22Rv1 (cell line): ENCODE measurements at regions not wholly inside any gene's neighbourhood (a gene's known extent, or its start where the extent isn't known, plus 50 kb on each side); places are given as distances from the start of the nearest gene placed in this dataset.

Source experiments
- H3K27ac ChIP-seq: fragments of 450-650 bp; 2 replicates; pipeline ENCODE4 v1.5.1; 2017
- ZFX ChIP-seq: fragments of 450-650 bp; IDR thresholded peaks from 2 replicates; pipeline ENCODE4 v1.6.1; 2017; ENCODE audit warnings: antibody characterized with exemption, borderline replicate concordance
- TF ChIP-seq, protein P1 (sequence below): fragments of 450-650 bp; IDR thresholded peaks from 2 replicates; pipeline ENCODE4 v1.5.1; 2017; ENCODE audit warnings: mild to moderate bottlenecking

DNA sequence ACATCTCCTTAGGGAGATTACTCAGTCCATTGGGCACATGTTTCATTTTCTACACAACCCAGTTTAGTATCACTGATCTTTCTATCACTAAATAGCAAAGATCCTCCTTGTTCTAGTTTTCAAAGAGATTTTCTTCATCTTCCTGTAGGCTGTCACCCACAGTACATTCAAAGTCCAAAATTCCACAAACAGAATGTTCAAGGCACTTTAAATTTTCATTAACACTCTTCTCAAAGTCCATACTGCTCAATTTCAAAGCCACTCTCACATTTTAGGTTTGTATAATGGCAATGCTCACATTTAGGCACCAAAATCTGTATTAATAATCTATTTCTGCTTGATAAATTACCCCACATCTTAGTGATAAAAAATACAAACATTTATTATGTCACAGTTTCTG is 152.8 kb downstream of the FSIP2 start:
- H3K27ac ChIP-seq: no peak overlapping the region
- no peak for TF ChIP-seq ZFX
- TF ChIP-seq, protein P1, sequence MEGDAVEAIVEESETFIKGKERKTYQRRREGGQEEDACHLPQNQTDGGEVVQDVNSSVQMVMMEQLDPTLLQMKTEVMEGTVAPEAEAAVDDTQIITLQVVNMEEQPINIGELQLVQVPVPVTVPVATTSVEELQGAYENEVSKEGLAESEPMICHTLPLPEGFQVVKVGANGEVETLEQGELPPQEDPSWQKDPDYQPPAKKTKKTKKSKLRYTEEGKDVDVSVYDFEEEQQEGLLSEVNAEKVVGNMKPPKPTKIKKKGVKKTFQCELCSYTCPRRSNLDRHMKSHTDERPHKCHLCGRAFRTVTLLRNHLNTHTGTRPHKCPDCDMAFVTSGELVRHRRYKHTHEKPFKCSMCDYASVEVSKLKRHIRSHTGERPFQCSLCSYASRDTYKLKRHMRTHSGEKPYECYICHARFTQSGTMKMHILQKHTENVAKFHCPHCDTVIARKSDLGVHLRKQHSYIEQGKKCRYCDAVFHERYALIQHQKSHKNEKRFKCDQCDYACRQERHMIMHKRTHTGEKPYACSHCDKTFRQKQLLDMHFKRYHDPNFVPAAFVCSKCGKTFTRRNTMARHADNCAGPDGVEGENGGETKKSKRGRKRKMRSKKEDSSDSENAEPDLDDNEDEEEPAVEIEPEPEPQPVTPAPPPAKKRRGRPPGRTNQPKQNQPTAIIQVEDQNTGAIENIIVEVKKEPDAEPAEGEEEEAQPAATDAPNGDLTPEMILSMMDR: no peak

DNA sequence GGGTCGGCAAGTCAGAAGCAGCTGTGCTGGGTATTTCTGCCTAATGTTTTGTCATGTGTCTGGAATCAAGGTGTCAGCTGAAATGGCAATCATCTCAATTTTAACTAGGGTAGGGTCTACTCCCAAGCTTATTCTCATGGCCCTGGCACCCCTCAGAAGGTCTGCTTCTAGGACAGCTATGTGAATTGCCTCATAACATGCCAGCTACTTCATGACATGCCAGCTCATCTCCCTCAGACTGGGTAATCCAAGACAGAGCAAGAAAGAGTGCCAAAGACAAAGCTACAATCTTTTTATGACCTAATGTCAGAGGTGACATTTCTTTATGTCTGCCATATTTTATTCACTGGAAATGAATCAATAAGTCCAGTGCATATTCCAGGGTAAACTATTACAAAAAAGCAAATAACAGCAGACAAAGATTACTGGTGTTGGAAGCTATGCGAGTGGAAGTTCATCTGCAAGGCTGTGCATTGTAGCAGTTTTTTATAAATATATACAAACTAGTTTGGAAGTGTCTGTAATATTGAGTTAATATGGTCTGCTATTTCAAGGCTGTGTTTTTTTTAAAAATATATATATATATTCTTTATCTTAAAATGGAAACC is 153.3 kb downstream of the FSIP2 start:
- H3K27ac ChIP-seq: no peak overlapping the region
- no peak for TF ChIP-seq ZFX
- TF ChIP-seq, protein P1: no peak

DNA sequence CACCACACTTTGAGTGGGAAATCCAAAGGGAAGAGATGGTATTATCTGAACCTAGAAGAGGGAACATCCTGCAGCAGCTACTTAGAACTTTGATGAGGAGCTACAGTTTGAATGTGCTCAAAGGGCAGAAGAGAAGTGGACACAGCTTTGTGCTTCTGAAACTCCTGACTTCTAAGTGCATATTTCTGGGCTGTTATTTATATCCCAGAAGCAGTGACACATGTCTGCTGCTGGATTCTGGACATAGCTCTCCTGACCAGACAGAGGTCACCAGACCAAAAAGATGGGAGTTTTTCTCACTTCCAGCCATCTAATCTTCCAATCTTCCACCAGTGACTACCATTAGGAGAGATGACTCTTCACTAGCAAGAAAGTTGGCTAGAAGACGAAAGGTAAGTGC is 153.9 kb downstream of the FSIP2 start:
- TF ChIP-seq, protein P1: no peak
- no peak for TF ChIP-seq ZFX
- H3K27ac ChIP-seq: no peak overlapping the region

DNA sequence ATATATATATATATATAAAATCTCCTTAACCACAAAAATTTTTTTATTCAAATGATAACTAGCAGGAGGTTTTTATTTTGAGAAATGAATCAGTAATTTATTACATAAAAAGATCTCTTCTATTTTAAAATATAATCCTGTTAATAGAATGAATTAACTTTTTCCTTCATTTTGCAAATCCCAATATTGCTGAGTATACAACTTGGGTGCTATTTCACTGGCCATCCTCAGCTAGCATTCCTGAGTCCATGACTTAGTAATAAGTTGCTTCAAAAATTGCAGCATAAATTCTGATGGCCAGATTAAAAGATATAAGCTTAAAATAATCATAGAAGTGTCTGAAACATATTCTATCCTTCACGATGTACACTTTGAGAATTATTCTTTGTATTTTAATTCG is 155.6 kb downstream of the FSIP2 start:
- TF ChIP-seq, protein P1: no peak
- TF ChIP-seq ZFX: no peak
- no peak overlapping the region for H3K27ac ChIP-seq

DNA sequence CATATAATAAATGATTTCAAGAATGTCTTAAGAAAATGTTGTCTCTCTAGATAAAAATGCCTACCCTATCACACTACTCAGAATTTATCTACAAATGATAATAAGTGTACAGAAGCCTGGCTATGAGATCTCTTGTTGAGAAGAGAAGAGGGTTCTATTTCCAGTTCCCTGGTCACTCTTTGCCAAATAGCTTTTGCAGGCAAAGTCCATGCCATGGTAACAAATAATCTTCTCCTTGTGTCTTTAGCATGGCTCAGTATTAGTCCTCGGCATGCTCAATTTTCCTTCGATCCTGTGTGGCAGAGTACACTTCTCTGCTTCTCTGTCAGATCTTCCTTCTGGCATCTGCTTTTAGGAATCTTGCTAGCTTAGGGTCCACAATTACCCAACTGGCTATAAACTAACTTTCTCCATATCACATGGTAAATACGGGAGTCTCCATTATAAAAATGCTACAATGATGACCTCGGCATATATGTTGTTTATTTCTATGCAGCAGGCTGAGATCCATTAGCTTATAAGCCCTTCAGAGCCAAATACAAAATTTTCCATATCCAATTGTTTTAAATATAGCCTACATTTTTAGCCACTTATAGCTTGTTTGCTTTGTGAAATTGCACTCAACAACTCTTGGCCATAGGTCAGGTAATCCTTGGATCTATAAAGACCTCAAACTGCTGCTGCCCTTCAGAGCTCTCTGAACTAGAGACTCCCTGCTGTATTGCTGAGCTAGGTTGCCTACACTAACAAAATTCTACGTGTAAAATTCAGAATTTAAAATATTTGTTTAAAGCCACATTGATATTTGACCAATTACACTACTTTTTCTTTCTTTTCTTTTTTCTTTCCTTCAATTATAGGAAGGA is 157.5 kb downstream of the FSIP2 start:
- TF ChIP-seq ZFX: no peak

DNA sequence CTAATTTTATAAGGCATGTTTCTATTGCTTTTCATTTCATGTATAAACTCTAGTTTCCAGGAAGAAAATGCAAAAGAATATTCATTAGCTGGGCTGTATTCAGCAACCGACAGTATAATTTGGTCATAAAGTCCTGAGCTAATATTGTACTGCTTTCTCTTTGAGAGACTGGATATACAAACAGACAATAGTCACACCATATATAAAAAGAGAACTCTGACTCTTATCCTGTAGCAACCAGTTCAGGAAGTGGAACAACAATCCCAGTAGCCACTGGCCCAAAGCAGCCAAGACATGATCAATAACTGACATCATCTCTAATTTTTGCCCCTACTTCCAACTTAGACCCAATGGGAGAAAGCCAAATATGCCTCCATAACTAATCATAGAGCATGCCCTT is 160.8 kb downstream of the FSIP2 start:
- no peak overlapping the region for H3K27ac ChIP-seq
- TF ChIP-seq, protein P1: no peak
- no peak for TF ChIP-seq ZFX

More for the DNA sequence above, 157.5 kb downstream of the FSIP2 start:
- no peak overlapping the region for H3K27ac ChIP-seq

DNA sequence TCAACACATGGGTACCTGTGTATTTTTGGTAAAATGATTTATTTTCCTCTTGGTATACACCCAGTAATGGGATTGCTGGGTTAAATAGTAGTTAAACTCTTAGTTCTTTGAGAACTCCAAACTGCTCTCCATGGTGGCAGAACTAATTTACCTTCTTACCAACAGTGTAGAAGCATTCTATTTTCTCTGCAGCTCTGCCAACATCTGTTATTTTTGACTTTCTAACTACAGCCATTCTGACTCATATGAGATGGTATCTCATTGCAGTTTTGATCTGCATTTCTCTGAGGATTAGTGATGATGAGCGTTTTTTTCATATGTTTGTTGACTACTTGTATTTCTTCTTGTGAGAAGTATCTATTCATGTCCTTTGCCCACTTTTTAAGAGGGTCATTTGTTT is 180.6 kb downstream of the FSIP2 start:
- TF ChIP-seq ZFX: no peak
- no peak overlapping the region for H3K27ac ChIP-seq

DNA sequence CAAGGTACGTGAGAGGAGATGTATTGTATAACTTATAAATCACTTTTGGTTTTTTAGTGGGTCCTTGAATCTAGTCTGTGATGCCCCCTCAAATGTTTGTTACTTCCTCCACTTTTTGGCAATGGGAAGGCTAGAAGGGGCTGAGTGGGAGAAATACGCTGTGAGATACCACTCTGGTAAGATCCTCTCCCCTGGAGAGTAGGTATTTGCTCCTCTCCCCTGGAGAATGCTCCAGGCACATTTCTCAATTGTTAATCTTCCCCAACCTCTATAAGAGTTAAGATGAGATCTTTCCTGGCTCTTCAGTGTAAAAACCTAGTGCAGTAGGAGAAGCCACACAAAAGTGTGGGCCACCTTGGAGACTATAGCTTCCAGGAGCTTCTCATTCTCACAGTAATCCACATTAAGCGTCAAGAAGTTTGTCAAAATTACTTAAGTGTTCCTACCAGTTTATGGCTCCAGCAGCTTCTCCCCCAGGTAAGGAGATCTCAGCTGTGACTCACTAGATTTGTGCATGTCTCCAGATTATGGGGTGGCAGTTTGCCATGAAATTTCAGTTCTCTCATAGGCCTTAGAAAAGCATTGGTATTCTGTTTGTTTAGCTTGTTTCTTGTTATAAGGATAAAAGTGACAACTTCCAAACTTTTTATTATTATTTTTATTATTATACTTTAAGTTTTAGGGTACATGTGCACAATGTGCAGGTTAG is 182.6 kb downstream of the FSIP2 start:
- TF ChIP-seq, protein P1: no peak
- TF ChIP-seq ZFX: no peak
- no peak overlapping the region for H3K27ac ChIP-seq
